ENCODE measurements at regions not wholly inside any gene's neighbourhood (a gene's known extent, or its start where the extent isn't known, plus 50 kb on each side); places are given as distances from the start of the nearest gene placed in this dataset.

- no peaks in the 10 kb centered on the region for H3K27me3 ChIP-seq (ENCODE audit: control insufficient read depth in 4 of 4, insufficient read depth in 4 of 4, low read length in 3 of 4)
- 58% methylated on average over 5 of the region's 5 CpGs for WGBS
- TF ChIP-seq FOXA2 (IDR thresholded peaks at IDR 0.05) (no peak), ZBTB33 (IDR thresholded peaks at IDR 0.05) (no peak), HNF4G (IDR thresholded peaks at IDR 0.05) (no peak), TAF1 (conservative IDR thresholded peaks at IDR 0.05) (no peak), NR2F2 (IDR thresholded peaks at IDR 0.05) (no peak), ATF3 (IDR thresholded peaks at IDR 0.05) (no peak), GABPA (IDR thresholded peaks at IDR 0.05 in 1 of 2, conservative IDR thresholded peaks at IDR 0.05 in 1 of 2) (no peak), EGR1 (IDR thresholded peaks at IDR 0.05; ENCODE audit: low read depth in 2 of 2) (no peak), JUND (IDR thresholded peaks at IDR 0.05) (no peak), FOXA1 (IDR thresholded peaks at IDR 0.05) (no peak), YY1 (IDR thresholded peaks at IDR 0.05) (no peak), HNF4A (conservative IDR thresholded peaks at IDR 0.05) (no peak), RAD21 (IDR thresholded peaks at IDR 0.05) (no peak), RXRA (IDR thresholded peaks at IDR 0.05) (no peak)
- TF ChIP-seq, protein P1, sequence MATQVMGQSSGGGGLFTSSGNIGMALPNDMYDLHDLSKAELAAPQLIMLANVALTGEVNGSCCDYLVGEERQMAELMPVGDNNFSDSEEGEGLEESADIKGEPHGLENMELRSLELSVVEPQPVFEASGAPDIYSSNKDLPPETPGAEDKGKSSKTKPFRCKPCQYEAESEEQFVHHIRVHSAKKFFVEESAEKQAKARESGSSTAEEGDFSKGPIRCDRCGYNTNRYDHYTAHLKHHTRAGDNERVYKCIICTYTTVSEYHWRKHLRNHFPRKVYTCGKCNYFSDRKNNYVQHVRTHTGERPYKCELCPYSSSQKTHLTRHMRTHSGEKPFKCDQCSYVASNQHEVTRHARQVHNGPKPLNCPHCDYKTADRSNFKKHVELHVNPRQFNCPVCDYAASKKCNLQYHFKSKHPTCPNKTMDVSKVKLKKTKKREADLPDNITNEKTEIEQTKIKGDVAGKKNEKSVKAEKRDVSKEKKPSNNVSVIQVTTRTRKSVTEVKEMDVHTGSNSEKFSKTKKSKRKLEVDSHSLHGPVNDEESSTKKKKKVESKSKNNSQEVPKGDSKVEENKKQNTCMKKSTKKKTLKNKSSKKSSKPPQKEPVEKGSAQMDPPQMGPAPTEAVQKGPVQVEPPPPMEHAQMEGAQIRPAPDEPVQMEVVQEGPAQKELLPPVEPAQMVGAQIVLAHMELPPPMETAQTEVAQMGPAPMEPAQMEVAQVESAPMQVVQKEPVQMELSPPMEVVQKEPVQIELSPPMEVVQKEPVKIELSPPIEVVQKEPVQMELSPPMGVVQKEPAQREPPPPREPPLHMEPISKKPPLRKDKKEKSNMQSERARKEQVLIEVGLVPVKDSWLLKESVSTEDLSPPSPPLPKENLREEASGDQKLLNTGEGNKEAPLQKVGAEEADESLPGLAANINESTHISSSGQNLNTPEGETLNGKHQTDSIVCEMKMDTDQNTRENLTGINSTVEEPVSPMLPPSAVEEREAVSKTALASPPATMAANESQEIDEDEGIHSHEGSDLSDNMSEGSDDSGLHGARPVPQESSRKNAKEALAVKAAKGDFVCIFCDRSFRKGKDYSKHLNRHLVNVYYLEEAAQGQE (IDR thresholded peaks at IDR 0.05) = no peak
- TF ChIP-seq, protein P2, sequence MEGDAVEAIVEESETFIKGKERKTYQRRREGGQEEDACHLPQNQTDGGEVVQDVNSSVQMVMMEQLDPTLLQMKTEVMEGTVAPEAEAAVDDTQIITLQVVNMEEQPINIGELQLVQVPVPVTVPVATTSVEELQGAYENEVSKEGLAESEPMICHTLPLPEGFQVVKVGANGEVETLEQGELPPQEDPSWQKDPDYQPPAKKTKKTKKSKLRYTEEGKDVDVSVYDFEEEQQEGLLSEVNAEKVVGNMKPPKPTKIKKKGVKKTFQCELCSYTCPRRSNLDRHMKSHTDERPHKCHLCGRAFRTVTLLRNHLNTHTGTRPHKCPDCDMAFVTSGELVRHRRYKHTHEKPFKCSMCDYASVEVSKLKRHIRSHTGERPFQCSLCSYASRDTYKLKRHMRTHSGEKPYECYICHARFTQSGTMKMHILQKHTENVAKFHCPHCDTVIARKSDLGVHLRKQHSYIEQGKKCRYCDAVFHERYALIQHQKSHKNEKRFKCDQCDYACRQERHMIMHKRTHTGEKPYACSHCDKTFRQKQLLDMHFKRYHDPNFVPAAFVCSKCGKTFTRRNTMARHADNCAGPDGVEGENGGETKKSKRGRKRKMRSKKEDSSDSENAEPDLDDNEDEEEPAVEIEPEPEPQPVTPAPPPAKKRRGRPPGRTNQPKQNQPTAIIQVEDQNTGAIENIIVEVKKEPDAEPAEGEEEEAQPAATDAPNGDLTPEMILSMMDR (IDR thresholded peaks at IDR 0.05; ENCODE audit: low read depth, low read length, missing input control) = no peak
- no peaks in the 10 kb centered on the region for H3K9me3 ChIP-seq (ENCODE audit: control insufficient read depth in 4 of 4, low read length in 3 of 4)
- H3K9ac ChIP-seq (ENCODE audit: low read depth in 1 of 2, low read length in 2 of 2) = no peak overlapping the region
- no peak for DNase-seq (ENCODE audit: low spot score)
- no peak overlapping the region for H3K27ac ChIP-seq (ENCODE audit: low read depth in 1 of 2, low read length in 2 of 2)
- H3K4me3 ChIP-seq (ENCODE audit: low read depth in 1 of 3, low read length in 3 of 3) = no peak overlapping the region
- no peaks in the 10 kb centered on the region for H3K4me1 ChIP-seq (ENCODE audit: control insufficient read depth in 4 of 4, insufficient read depth in 4 of 4, low read length in 3 of 4)
- H3K36me3 ChIP-seq (ENCODE audit: control insufficient read depth in 4 of 4, insufficient read depth in 3 of 4, low read depth in 1 of 4, low read length in 3 of 4) = no peaks in the 10 kb centered on the region
Measured at GRCh38 chrX:5314148-5314547, 914.5 kb downstream of the NLGN4X start.

DNA sequence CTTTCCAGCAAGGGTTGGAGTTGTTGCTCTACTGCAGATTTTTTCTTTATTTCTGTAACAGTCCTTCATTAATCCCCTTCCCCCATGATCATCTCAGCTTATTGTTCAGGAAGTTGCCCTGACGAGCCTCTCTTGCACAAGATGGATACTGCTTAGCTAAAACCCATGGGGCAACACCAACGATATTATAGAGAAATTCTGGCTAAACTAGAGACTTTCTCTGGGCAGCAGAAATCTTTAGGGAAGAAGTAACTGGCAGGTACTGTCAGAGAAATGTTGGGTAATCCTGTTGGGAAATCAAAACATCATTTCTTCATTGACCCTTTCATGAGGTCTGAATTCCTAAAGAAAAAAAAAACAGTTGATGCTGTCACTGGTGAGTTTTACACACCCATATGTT is 921.3 kb downstream of the NLGN4X start:
- Histone ChIP-seq H3K9me3 (ENCODE audit: control insufficient read depth in 4 of 4, low read length in 3 of 4) (no peaks in the 10 kb centered on the region), H3K4me3 (ENCODE audit: low read depth in 1 of 3, low read length in 3 of 3) (no peak overlapping the region), H3K27ac (ENCODE audit: low read depth in 1 of 2, low read length in 2 of 2) (no peak overlapping the region), H3K4me1 (ENCODE audit: control insufficient read depth in 4 of 4, insufficient read depth in 4 of 4, low read length in 3 of 4) (no peaks in the 10 kb centered on the region), H3K36me3 (ENCODE audit: control insufficient read depth in 4 of 4, insufficient read depth in 3 of 4, low read depth in 1 of 4, low read length in 3 of 4) (no peaks in the 10 kb centered on the region), H3K9ac (ENCODE audit: low read depth in 1 of 2, low read length in 2 of 2) (no peak overlapping the region), H3K27me3 (ENCODE audit: control insufficient read depth in 4 of 4, insufficient read depth in 4 of 4, low read length in 3 of 4) (no peaks in the 10 kb centered on the region)
- TF ChIP-seq HNF4G (IDR thresholded peaks at IDR 0.05) (no peak), ZBTB33 (IDR thresholded peaks at IDR 0.05) (no peak), RXRA (IDR thresholded peaks at IDR 0.05) (no peak), ATF3 (IDR thresholded peaks at IDR 0.05) (no peak)
- TF ChIP-seq, protein P3, sequence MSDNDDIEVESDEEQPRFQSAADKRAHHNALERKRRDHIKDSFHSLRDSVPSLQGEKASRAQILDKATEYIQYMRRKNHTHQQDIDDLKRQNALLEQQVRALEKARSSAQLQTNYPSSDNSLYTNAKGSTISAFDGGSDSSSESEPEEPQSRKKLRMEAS (IDR thresholded peaks at IDR 0.05) = no peak
- TF ChIP-seq, protein P2 (IDR thresholded peaks at IDR 0.05; ENCODE audit: low read depth, low read length, missing input control) = no peak
- no peak for DNase-seq (ENCODE audit: low spot score)
- 32% methylated on average over 2 of the region's 2 CpGs for WGBS

All from liver (tissue), 8 donors.